MCF 10A (cell line): ENCODE measurements at regions not wholly inside any gene's neighbourhood (a gene's known extent, or its start where the extent isn't known, plus 50 kb on each side); places are given as distances from the start of the nearest gene placed in this dataset.
A peak's percentile ranks its signal among the peaks of the same experiment; 100 is the strongest.

Experiments used
- BruUV-seq: library from RNA; stranded (reverse); fragments of 400-500 nt; replicated peaks from 2 replicates; lab custom pipeline; 2021; lab: Mats Ljungman, UMichigan
- CTCF ChIA-PET: fragments of 300-600 bp; sonication (Branson Sonifier 250); formaldehyde crosslinking; extraction: SDS; loops from one replicate; lab custom pipeline; 2021; ENCODE audit warnings: antibody characterized with exemption, inconsistent platforms; lab: Yijun Ruan, JAX
- POLR2A ChIA-PET: fragments of 300-600, 350-650 bp; sonication (Branson Sonifier 250); formaldehyde crosslinking; extraction: SDS; loops from one replicate; lab custom pipeline; 2020; ENCODE audit warnings: antibody characterized with exemption, inconsistent platforms; lab: Yijun Ruan, JAX
- DNase-seq: peaks from one replicate; pipeline ENCODE4 v3.0.0-alpha.2; 2018; ENCODE audit not compliant: unreplicated experiment
- H3K27ac Mint-ChIP-seq: one replicate; pipeline ENCODE4 v1.8.0; 2022; ENCODE audit warnings: mild to moderate bottlenecking, low read depth, mixed read lengths; ENCODE audit not compliant: unreplicated experiment
- H3K27me3 Mint-ChIP-seq: one replicate; pipeline ENCODE4 v1.8.0; 2022; ENCODE audit warnings: mixed read lengths; ENCODE audit not compliant: insufficient read depth, unreplicated experiment
- H3K36me3 Mint-ChIP-seq: one replicate; pipeline ENCODE4 v1.8.0; 2022; ENCODE audit warnings: mild to moderate bottlenecking, moderate library complexity, mixed read lengths; ENCODE audit not compliant: insufficient read depth, unreplicated experiment
- H3K4me1 Mint-ChIP-seq: one replicate; pipeline ENCODE4 v1.8.0; 2022; ENCODE audit warnings: mixed read lengths; ENCODE audit not compliant: insufficient read depth, unreplicated experiment
- H3K4me3 Mint-ChIP-seq: one replicate; pipeline ENCODE4 v1.8.0; 2022; ENCODE audit warnings: mild to moderate bottlenecking, moderate library complexity, mixed read lengths; ENCODE audit not compliant: unreplicated experiment
- H3K9me3 Mint-ChIP-seq: one replicate; pipeline ENCODE4 v1.8.0; 2022; ENCODE audit warnings: mixed read lengths; ENCODE audit not compliant: unreplicated experiment
- CTCF ChIP-seq: fragments of 200-600 bp; IDR thresholded peaks from one replicate; pipeline ENCODE4 v1.8.0; 2022; ENCODE audit warnings: antibody characterized with exemption, mild to moderate bottlenecking; ENCODE audit not compliant: unreplicated experiment
- intact Hi-C: fragments of 100-400 bp; cut with micrococcal nuclease; formaldehyde crosslinking; loops from 2 replicates; pipeline ENCODE4 v1.14.1; 2022

GRCh38 chr10:71158251-71158650 is 54.1 kb upstream of the UNC5B start:
- H3K4me3 Mint-ChIP-seq: no peak overlapping the region
- BruUV-seq: no TSS peak
- intact Hi-C loops: no loop called here
- DNase-seq: no peak
- TF ChIP-seq CTCF: no peak
- POLR2A ChIA-PET: interaction anchor here (0.5 kb wide), 1 partner anchor 228 kb away, joined by 3 read pairs; no protein-coding TSS in a partner anchor
- CTCF ChIA-PET: no interaction called here
- no peaks in the 10 kb centered on the region for H3K9me3 Mint-ChIP-seq
- no peak overlapping the region for H3K27ac Mint-ChIP-seq
- H3K4me1 Mint-ChIP-seq: no peaks in the 10 kb centered on the region
- peaks cover under 1% of the 10 kb centered on the region for H3K27me3 Mint-ChIP-seq
- no peaks in the 10 kb centered on the region for H3K36me3 Mint-ChIP-seq

- H3K27me3 Mint-ChIP-seq: peaks cover 1% of the 10 kb centered on the region
- CTCF ChIA-PET: no interaction called here
- H3K4me3 Mint-ChIP-seq: no peak overlapping the region
- no TSS peak for BruUV-seq
- no peak for TF ChIP-seq CTCF
- intact Hi-C loops: no loop called here
- H3K4me1 Mint-ChIP-seq: no peaks in the 10 kb centered on the region
- H3K36me3 Mint-ChIP-seq: no peaks in the 10 kb centered on the region
- H3K27ac Mint-ChIP-seq: no peak overlapping the region
- H3K9me3 Mint-ChIP-seq: no peaks in the 10 kb centered on the region
- POLR2A ChIA-PET: interaction anchor here (0.6 kb wide), 1 partner anchor 1109 kb away, joined by 3 read pairs; no protein-coding TSS in a partner anchor
- DNase-seq: no peak
Measured at GRCh38 chr10:71158902-71159301, 53.5 kb upstream of the UNC5B start.

GRCh38 chr10:71159892-71160291 is 52.5 kb upstream of the UNC5B start:
- ChIA-PET CTCF (interaction anchor here (0.6 kb wide), 1 partner anchor 45 kb away, joined by 3 read pairs; no protein-coding TSS in a partner anchor), POLR2A (interaction anchor here (0.7 kb wide), 1 partner anchor 8 kb away, joined by 3 read pairs; no protein-coding TSS in a partner anchor)
- DNase-seq: no peak
- Mint-ChIP-seq H3K36me3 (no peaks in the 10 kb centered on the region), H3K27me3 (peaks cover 11% of the 10 kb centered on the region), H3K4me3 (no peak overlapping the region), H3K9me3 (no peaks in the 10 kb centered on the region), H3K27ac (no peak overlapping the region), H3K4me1 (no peaks in the 10 kb centered on the region)
- no TSS peak for BruUV-seq
- no peak for TF ChIP-seq CTCF
- intact Hi-C loops: no loop called here

- BruUV-seq: no TSS peak
- ChIA-PET POLR2A (no interaction called here), CTCF (no interaction called here)
- TF ChIP-seq CTCF: no peak
- no peak overlapping the region for H3K4me3 Mint-ChIP-seq
- H3K9me3 Mint-ChIP-seq: no peaks in the 10 kb centered on the region
- H3K36me3 Mint-ChIP-seq: no peaks in the 10 kb centered on the region
- peak; percentile 44 for DNase-seq
- no peaks in the 10 kb centered on the region for H3K4me1 Mint-ChIP-seq
- intact Hi-C loops: no loop called here
- H3K27me3 Mint-ChIP-seq: peaks cover 27% of the 10 kb centered on the region
- no peak overlapping the region for H3K27ac Mint-ChIP-seq
Measured at GRCh38 chr10:71161425-71161824, 50.9 kb upstream of the UNC5B start.
